GM21528 (cell line): ENCODE measurements at regions not wholly inside any gene's neighbourhood (a gene's known extent, or its start where the extent isn't known, plus 50 kb on each side); places are given as distances from the start of the nearest gene placed in this dataset.

Source experiments
- ATAC-seq: cut with Tn5 transposase; IDR thresholded peaks from one replicate; pipeline ENCODE4 v1.9.1; 2021; ENCODE audit warnings: mild to moderate bottlenecking, moderate library complexity; ENCODE audit not compliant: unreplicated experiment, low FRiP score

GRCh38 chr4:33255507-33255906 is 2535.3 kb downstream of the PCDH7 start:
- ATAC-seq = no peak

DNA sequence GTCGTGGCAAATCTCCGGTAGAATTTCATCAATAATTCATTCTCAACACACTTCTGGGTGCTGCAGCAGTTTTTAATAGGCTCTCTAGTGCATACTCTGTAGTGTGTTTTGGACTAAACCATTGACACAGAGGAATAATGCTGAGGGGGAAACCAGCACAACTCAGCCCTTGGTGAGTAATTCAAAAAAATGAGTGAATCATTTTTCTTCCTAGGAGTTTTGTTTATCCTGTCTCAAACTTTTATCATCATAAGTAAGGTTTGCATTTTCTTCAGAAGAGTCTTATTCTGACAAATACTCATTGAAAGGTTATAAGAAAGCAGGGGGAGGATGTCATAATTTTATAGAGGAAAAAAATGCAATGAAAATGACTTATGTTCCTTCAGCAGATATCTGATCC is 2542.7 kb downstream of the PCDH7 start:
- no peak for ATAC-seq

- no peak for ATAC-seq
Observed at GRCh38 chr4:33268776-33269175, 2548.6 kb downstream of the PCDH7 start.

DNA sequence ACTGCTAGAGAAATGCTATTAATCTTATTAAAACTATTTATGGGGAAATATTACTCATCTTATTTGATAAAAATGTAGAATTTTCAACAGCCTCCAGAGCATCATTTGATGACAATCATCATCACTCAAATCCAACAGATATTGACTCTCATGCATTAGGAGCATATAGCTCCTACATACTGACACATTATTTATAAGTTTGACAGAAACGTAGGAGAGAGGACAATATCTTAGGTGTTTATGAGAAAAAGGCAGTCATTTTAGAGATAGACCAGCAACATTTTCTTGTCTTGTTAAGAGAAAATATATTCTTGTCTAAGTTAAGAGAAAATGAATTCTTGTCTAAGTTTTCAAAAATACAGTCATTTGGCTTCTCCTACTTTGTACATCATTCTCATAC is 2550.2 kb downstream of the PCDH7 start:
- ATAC-seq = no peak

GRCh38 chr4:33272722-33273121 is 2552.6 kb downstream of the PCDH7 start:
- no peak for ATAC-seq

DNA sequence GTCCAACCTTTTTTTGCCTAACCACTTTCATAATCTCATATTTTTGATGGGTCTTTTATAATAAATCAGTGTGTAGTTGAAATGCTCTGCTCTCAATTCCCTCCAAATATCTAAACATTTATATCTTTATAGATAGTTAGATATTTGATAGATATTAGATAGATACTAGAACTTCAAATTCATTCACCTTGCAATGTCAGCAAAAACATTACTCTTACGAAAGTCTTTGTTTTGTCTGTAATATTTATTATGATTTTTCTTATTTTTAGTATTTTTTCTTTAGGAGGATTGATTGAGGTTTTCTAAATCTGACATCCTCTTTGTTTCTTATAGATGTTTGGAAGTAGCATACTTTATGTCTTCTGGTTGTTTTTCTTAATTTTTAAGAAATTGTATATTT is 2563.6 kb downstream of the PCDH7 start:
- ATAC-seq = no peak

GRCh38 chr4:33296876-33297455 is 2576.8 kb downstream of the PCDH7 start:
- no peak for ATAC-seq

DNA sequence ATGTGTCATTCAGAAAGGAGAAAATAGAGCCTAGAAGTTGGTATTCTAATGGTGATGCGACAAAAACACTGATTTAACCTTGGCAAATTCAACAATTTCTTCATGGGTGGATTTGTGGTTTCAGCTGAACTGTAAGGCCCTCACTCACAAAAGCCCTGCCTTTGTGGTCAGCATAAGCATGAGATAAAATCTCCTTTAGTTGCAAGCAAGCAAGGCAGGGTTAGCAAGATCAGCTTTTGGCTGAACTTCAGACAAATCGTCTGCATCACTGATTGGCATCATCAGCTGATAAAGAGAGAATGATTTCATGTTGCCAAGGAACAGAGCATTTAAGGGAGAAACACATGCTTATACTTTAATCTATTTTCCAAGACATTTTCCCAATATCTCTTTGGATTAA is 2582.2 kb downstream of the PCDH7 start:
- no peak for ATAC-seq

- no peak for ATAC-seq
Observed at GRCh38 chr4:33306131-33306530, 2586.0 kb downstream of the PCDH7 start.

- no peak for ATAC-seq
Observed at GRCh38 chr4:33316033-33316432, 2595.9 kb downstream of the PCDH7 start.

DNA sequence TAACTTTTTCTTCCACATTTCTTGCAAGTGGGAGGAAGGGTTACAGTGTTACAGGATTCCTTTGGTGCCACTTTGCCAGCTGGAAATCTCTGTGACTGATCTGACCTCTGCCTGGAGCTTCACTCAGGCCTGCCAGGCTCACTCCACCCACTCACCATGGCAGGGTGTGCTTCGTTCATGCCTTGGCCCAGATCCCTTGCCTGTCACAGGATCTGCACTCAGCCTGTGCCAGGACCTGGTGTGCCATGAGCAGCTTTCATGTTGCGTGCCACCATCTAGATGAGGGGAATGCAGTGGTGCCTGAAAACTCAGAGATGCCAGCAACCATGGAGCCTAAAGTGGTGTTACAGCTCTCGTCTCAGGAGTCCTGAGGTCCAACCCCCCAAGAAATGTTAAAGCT is 2596.4 kb downstream of the PCDH7 start:
- ATAC-seq = no peak

- ATAC-seq = no peak
Observed at GRCh38 chr4:33323393-33323792, 2603.2 kb downstream of the PCDH7 start.

DNA sequence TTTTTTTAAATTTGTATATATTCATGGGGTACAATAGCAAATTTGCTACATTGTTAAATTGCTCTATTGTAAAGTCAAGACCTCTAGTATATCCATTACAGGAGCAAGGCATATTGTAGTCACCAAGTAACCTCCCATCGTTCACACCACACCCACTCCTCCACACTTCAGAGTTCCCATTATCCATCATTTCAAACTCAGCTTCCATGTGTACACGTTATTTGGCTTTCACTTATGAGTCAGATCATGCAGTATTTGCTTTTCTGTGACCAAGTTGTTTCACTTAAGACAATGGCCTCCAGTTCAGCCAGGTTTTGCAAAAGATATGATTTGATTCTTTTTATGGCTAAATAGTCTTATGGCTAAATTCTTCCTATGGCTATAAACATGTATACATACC is 2614.2 kb downstream of the PCDH7 start:
- no peak for ATAC-seq

- no peak for ATAC-seq
Observed at GRCh38 chr4:33339762-33340161, 2619.6 kb downstream of the PCDH7 start.

GRCh38 chr4:33340168-33340567 is 2620.0 kb downstream of the PCDH7 start:
- ATAC-seq = no peak

- ATAC-seq = no peak
Observed at GRCh38 chr4:33349376-33349775, 2629.2 kb downstream of the PCDH7 start.

DNA sequence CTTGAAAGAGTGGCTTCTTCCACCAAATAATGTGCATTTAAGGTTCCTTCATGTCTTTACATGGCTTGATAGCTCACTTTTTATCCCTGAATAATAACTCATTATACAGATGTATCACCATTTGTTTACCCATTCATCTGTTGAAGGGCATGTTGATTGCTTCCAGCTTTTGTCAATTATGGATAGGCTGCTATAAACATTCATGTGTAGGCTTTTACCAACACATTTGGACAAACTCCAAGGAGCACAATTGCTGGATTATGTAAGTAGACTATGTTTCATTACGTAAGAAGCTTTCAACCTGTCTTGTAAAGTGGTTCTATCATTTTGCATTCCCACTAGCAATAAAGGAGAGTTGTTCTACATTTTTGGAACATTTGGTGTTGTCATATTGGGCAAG is 2637.0 kb downstream of the PCDH7 start:
- ATAC-seq = no peak

- no peak for ATAC-seq
Observed at GRCh38 chr4:33369446-33369845, 2649.3 kb downstream of the PCDH7 start.

DNA sequence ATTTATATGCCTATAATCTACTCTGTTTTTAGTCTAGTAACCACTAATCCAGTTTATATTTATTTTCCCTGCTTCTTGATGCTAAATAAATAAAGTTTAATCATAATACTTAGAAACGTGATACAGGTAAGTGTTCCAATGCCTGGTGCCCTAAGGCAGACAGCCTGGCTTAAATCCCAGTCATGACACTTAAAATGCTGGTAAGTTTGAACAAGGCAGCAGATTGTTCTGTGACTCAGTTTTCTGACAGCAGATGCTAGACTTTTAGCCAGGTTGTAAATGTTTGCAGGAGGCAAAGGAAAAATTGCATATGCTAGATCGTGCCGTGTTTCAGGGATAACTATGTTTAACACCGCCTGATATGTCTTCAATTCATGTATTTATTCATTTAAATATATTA is 2661.6 kb downstream of the PCDH7 start:
- ATAC-seq = no peak

DNA sequence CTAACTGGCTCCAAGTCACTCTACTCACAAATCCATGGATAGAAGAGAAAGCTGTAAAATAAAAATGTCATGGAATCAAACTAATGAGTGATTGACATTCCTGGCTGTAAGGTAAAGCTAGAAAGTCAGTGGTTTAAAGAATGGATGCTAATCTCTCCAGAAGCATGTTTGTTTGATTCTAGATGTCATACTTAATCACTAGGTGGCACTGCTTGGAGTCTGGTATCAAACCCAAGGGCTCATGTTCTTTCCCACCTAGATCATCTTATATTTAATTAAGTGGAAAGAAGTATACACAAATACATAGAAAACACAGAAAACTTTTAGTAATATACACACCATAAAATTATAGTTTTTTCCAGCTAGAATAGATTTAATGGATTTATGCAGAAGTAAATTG is 2666.6 kb downstream of the PCDH7 start:
- ATAC-seq = no peak

- ATAC-seq = no peak
Observed at GRCh38 chr4:33390976-33391375, 2670.8 kb downstream of the PCDH7 start.

DNA sequence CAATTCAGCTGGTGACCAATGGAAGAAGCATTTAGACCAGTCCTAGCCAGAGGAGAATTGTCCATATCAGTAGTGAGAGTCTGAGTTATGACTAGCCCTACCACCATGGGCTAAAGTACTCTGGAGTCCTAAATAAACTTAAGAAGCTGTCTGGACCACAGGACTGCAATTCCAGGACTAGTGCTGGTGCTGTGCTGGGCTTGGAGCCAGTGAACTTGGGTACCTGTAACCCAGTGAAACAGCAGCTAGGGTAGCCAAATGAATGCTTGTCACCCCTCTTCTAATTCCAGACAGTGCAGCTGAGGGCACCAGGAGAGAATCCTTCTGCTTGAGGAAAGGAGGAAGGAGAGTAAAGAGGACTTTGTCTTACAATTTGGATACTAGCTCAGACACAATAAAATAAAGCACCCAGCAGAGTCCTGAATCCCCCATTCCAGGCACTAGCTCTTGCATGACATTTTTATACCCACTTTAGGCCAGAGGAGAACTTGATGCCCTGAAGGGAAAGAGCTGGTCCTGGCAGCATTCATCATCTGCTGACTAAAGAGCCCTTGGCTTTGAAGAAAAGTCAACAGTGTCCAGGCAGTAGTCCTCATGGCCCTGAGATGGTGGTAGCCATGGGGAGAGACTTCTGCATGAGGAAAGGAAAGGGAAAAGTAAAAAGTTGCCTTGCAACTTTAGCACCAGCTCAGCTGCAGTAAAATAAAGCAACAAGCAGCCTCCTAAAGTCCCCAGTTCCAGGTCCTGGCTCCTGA is 2675.7 kb downstream of the PCDH7 start:
- no peak for ATAC-seq
